ENCODE measurements at regions not wholly inside any gene's neighbourhood (a gene's known extent, or its start where the extent isn't known, plus 50 kb on each side); places are given as distances from the start of the nearest gene placed in this dataset.

DNA sequence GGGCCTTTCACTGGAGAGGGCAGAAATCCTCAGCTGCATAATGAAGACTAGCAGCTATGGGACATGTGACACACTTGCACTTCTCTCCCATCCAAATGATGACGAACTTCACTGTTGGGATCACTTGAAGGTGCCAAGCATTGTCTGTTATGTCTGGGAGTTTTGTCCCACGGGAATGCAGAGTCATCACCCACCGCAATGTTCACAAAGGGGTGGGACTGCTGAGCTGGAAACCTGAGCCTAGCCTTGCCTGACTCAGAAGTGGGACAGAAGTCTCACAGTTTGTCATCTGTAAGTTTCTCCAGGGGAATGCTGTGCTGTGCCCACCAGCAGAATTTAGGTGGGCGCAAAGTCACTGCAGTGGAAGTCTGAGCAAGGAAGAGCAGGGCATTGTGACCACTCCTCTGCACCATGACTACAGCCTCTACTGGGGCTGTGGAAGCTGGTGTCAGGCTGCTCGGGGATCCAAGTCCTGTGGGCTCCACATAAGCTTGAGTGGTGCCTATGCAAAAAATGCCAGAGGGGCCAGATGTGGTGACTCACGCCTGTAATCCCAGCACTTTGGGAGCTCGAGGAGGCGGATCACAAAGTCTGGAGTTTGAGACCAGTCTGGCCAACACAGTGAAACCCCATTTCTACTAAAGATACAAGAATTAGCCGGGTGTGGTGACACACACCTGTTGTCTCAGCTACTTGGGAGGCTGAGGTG is 472.0 kb upstream of the CNTNAP2 start:
- no peak for DNase-seq

DNA sequence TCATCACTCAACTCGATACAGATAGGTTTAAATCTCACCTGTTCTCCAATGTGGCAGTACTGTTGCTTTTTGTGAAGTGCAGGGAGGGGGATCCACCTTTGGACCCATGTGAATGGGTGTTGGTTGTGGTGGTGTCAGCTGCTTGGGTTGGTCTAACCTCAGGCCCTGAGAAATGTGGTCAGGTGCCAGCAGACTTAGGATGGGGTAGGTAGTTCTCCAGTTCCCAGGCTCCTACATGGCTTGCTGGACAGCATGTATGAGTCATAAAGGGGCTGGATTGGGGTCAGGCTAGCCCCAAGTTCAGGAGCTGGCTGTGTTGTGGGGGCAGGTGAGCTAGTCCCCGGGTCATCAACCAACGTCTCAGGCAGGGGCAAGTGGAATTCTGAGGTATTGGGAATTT is 472.6 kb upstream of the CNTNAP2 start:
- no peak for DNase-seq

DNA sequence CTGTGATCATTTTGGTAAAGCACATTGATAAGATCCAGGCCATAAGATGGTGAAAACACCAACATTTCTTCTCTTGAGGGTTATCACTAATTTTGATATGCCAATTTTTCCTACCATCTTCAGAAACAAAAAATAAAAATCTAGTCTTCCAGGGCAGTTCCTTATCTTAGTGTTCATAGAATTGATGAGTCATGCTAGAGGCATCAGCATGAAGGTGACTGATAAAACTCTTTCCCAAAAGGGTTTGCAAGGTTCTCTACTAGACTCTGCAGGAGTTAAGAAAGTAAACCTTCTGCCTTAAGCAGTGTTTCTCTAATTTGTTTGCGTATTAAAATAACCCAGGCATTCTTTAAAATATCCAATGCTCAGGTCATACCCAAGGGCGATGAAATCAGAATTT is 483.1 kb upstream of the CNTNAP2 start:
- DNase-seq, result no peak

DNA sequence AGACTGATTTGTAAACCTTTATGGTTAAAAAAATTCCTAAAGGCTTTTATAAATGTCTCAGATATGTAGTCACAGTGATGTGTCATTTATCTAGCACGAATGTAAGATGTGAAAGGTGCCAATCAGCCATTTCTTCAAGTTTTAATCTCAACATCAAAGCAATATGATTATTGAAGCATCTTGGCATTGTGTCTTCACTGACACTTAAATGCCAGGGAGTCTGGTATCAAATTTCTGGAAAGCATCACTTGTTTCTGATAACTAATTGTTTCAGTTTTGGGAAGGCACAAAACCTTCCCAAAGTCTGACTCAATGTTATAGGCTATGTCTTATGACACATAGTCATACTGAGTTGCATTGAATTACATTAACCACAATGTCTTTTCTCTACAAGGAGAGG is 492.0 kb upstream of the CNTNAP2 start:
- no peak for DNase-seq

DNA sequence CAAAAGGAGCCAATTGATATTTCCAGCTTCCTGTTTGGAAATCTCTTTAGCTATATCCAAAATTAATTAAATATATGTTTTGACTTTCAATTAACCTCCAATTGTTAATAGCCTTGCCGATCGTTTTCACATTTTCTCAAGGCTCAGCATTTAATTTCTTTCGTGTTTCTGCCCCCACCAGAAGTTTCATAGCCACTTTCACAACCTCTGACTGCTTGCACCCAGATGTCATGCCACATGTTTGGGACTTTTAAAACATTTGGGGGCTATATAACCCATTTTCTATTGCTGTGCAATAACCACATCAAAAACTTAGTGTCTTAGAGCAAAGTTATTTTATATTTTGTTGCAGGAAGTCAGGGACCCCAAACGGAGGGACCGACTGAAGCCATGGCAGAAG is 510.6 kb upstream of the CNTNAP2 start:
- DNase-seq, result no peak

DNA sequence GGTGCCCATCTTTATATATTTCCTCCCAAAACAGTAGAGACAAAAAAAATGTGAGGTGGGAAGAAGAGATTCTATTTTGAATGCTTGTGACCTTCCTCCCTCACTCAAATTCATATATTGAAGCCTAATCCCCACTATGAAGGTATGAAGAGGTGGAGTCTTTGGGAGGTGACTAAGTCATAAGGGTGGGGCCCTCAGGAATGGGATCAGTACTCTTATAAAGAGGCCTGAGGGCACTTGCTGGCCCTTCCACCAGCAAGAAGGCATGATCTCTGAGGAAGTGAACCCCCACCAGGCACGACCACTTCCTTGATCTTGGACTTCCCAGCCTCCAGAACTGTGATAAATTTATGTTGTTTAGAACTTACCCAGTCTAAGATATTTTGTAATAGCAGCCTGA is 517.2 kb upstream of the CNTNAP2 start:
- DNase-seq, result no peak

DNA sequence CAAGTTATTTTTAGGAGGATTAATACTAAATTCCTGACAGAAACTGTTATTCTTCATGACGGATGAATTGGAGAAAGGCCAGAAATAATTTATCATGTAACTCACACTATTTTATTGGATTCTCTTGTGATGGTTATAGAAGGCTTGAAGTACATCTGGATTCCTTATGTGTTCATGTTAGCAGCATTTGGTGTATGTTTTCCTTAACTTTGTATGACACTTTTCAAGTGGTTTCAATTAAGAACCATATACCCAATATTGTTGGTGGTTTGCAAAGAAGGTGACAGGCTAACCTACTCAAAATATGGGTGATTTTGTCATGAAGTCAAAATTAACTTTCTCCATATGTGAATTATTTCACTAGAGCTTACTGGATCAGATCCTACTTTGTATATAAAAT is 532.2 kb upstream of the CNTNAP2 start:
- no peak for DNase-seq

DNA sequence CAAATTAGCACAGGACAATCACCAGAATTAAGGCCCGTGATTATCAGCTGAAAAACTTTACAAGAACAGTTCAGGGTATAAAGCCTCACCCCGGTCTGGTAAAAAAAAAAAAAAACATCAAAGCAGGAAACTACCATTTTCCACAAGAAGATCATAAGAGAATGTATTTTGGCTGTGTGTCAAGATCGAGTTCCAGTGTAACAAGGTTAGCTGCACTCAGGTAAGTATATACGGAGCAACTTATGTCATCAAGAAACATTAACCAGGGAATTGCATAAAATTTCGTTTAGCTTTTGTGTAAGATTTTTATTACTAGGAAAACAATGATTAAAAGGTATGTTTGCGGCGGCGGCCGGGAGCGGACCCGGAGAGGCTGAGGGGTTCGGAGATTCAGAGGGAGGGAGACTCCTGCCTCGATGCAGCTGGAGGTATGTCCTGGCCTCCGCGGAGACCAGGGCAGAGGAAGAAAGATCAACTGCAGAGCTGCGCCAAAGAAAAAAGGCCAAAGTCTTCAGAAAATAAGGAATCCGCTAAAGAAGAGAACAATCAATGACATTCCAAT is 533.8 kb upstream of the CNTNAP2 start:
- DNase-seq, result no peak

DNA sequence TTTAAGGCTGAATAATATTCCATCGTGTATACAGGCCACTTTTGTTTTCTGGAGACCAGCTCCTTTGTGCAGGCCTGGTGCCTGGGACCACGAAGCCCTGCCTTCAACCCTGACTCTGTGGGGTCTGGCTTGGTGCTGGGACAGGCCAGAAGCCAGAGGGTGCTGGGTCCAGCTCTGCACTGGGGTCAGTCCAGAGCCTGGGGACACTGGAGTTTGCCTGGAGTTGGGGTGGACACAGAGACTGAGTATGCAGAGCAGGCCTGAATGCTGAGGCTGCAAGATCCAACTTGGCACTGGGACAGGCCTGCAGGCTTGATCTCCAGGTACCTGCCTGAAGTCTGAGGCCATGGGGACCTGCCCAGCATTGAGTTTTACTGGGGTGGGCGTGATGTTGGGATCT is 558.8 kb upstream of the CNTNAP2 start:
- DNase-seq, result no peak

DNA sequence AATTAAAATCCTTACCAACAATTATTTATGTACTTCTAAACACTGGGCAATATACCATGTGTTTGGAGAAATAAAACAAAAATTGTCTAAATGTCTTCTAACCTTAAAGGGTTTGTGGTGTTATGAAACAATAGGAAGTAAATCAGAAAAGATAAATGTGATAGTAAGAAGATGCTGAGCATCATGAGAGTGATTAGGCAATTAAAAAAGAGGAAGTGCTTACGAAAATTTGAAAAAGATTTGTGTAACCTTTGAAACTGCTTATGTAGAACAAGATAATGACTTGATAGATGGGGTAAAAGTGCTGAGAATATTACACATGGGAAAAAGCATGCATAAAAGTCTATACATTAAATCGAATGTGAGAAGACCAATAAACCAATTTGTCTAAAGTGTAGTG is 573.4 kb upstream of the CNTNAP2 start:
- no peak for DNase-seq

DNA sequence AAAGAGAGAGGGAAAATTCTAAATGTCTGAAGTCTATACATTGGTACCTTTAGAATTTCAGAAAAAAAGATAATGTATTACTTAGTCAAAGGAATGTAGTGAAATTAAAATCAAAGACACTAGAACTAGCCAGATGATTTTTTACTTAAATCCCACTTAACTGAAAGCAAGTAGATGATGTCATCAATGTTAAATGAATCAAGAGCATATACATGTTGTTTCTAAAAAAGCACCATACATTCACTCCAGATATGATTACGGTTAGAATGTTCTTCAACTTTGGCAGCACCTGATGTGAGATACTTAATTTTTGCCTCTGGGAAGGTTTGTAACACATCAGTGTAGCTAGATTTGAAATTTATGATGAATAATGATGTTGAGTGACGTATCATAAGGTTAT is 576.7 kb upstream of the CNTNAP2 start:
- DNase-seq, result no peak

DNA sequence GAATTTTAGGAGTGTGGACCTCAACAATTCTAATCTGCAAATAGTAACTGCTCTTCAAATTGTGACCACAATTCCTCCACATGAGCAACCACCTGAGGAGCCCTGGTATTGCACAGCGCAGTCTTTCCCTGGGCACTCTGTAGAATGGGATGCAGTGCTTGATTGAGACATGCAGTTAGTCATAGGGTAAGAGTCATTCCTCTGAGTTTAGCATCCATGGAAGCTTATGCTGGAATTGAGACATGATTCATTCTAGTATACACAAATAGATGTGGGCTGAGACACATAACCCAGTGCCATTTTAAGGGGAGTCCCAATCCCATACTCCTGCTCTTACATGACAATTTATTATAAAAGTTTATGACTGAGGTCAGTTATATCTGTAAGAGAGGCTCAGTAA is 582.3 kb upstream of the CNTNAP2 start:
- no peak for DNase-seq

DNA sequence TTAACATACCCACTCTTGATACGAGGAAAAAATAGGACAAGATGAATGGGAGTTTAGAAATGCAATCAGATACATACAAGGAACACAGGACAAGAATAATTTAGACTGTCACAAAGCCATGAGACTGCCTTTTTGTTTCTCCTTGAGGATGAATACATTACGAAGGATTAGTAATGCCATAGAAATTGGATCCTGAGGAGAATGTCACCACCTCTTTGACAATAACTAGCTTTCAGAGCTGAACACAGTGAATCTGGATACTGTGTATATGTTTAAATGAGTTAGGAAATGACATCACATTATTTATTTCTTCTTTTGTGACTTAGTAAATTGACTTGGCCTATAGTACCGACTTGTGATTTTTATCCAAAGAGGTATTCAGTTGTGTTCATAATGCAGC is 596.3 kb upstream of the CNTNAP2 start:
- DNase-seq, result no peak

DNA sequence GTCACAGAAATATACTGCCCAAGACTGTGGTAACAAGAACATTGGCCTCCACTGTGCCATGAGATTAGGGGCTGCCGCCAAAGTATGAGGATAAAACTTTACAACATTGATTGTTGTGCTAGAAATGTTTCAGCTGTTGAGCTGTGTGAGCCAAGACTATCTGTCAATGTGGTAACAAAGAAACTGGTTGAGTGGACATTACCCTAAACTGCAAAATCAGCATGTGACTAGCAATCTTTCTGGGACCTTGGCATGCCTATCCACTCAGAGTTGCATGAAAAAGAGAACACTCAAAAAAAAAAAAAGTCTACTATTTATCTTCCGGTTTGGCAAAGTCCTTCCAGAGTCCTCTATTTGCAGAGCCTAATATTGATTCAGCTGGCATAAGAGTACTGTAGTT is 605.6 kb upstream of the CNTNAP2 start:
- DNase-seq, result no peak

DNA sequence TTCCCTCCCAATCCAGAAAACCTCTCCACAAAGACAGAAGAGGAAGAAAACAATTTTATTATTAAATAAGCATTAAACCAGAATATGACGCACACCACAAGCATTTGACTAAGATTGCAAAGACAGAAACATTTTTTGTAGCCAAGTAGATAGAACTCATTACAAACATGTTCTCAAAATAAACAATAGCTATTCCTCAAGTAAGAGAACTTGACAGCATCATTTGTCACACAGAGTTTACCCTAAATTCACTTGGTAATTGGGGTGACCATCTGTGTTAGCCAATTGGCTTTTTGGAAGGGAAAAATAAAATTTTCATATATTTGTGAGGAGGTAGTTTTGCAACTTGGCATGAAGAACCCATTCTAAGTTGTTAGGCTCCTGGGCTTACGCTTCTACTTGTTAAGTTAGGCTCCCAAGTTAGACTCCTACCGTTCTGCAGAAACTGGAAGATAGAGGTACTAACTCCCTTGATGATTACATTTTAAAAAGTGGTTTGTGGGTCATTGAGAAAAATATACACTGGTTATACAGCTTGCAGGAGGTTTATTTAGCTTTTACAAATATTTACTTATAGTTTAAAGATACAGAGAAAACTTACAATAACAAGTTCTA is 618.6 kb upstream of the CNTNAP2 start:
- DNase-seq, result no peak

DNA sequence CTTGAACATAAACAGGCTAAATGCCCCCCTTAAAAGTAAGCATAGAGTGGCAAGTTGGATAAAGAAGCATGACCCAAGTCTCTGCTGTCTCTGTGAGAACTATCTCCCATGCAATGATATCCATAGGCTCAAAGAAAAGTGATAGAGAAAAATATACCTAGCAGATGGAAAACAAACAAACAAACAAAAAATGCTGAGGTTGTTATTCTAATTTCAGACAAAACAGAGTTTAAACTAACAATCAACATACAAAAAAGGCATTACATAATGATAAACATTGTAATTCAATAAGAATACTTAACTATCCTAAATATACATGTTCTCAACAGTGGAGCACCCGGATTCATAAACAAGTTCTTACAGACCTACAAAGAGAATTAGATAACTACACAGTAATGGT is 626.2 kb upstream of the CNTNAP2 start:
- no peak for DNase-seq

DNA sequence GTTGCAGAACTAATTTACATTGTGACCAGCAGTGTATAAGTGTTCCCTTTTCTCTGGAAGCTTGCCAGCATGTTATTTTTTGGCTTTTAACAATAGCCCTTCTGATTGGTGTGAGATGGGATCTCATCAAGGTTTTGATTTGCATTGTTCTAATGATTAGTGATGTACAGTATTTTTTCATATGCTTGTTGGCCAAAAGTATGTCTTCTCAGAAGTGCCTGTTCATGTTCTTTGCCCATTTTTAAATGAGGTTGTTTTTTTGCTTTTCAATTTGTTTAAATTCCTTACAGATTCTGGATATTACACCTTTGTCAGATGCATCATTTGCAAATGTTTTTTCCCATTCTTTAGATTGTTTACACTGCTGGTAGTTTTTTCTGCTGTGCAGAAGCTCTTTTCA is 627.0 kb upstream of the CNTNAP2 start:
- no peak for DNase-seq

DNA sequence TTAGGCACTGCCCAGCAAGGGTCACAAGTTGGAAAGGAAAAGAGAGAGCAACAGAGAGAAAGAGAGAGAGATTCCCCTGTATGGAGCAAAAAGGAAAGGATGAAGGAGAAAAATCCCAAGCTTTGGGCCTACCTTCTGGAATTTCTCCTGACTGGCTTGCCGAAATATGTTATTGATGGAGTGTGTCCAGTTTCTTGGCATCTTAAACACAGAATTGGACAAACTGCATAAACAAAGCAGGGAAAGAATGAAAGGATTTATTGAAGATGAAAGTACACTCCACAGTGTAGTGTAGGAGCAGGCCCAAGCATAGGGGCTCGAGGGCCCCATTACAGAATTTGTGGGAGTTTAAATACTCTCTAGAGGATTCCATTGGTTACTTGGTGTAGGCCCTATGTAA is 627.8 kb upstream of the CNTNAP2 start:
- DNase-seq, result no peak

DNA sequence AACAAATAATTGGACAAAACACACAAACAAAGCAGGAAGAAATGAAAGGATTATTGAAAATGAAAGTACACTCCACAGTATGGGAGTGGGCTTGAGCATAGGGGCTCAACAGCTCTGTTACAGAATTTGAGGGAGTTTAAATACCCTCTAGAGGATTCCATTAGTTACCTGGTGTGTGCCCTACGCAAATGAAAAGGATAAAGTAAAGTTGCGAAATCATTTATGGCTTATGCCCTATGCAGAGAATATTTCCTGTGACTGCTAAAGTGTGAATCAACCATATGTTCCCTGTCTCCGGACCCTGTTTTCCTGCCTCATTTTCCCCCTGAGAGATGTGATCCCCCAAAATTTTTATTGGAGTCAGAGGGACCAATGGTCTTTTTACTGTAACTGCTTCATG is 634.6 kb upstream of the CNTNAP2 start:
- DNase-seq, result no peak

DNA sequence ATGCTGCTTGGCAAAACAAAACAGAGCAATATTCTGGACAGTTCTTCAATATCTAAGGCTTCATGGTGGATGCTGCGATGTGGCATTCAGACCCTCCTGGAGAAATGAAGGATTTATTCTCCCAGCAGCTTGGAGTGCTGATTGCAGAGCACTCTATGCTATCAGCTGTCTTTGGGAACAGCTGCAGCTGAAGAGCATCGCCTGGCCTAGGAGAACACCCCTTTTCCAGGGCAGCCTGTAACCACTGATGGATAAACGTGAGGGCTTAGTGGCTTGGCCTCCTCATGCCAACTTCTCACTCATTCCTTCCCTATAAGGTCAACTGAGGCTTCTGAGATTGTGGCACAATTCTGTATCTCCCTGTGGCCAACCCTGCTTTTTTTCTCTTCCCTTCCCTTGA is 638.1 kb upstream of the CNTNAP2 start:
- DNase-seq, result no peak

DNA sequence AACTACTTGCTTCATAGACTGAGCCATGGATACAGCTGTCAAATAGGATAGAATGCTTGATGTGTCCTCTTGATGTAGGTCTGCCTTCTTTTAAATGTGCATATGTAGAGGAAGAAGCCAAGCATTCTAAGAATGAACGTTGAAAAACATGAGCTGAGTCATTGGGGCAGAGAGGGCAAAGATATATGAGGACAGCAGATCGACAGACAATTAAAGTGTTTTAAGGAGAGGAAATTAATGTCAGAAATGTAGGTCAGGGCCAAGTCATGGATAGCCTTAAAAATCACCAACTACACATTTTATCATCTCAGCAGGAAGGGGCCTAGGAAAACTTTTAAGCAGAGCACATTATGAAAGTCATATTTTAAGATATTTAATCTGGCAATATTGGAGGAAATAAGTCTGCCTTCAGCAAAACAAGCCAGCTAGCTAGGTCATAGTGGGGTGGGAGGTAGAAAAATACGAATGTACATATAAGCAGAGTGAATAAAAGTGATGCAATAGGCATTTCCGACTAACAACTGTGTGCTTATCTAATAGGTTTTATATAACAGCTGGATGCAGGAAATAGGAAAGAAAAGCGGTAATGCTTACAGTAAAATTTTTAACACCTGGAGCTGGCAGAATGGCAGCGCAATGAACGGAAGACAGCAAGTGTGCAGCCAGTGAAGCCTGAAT is 638.3 kb upstream of the TPK1 start:
- DNase-seq, result no peak

DNA sequence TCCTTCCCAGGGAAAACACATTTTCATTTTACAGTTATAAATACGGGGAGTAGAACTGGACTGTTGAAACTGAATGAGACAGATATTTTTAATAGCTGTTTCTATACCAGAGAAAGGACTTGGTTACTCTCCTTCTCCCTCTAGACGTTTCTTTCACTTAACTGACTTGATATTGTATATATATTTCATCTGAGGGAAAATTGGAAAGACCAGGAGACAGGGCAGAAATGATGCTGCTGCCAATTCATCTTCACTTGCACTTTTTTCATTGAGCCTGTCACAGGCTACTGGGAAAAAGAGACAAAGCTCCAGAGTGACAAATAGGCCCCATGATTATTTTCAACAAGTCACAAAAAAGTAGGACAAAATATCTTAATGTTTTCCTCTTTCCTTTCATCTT is 636.0 kb upstream of the TPK1 start:
- DNase-seq, result no peak

DNA sequence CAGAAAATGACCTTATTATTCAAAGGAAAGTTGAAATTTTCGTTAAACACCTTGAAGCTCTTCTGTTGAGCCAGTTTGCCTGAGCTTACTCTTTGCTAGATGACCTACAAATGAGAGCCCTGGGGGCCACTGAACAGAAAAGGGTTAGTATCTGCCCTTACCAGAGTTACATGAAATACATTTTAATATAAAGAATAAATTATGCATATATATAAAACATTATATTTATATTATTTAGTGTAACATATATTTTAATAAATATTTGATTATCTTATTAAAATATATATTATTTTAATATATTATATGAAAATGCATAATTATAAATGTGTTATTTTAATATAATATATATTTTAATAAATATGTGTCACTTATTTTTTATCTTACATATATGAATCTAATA is 628.4 kb upstream of the TPK1 start:
- DNase-seq, result no peak

DNA sequence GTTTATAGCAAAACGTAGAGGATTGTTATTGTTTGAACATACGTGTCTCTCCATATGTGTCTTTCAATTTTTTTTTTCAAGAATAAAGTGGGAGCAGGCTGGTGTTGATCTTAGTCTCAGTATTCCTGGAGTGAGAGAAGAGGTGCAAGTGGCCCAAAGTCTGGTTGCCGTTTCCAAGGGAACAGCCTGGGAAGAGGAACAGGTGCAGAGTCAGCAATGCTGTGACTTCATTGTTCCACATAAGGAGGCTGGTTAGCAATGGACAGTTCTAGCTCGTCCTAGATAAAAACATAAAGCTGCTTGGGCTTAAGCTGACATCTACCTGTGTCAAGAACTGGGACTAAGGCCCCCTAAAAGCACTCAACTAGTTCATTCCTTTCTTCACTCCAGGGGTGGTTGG is 626.6 kb upstream of the TPK1 start:
- DNase-seq, result no peak
